ENCODE measurements at regions not wholly inside any gene's neighbourhood (a gene's known extent, or its start where the extent isn't known, plus 50 kb on each side); places are given as distances from the start of the nearest gene placed in this dataset.

GRCh38 chr5:136768457-136768856 lies 403.1 kb upstream of the TRPC7 start:
- no peak for DNase-seq
- Histone ChIP-seq H3K36me3 (ENCODE audit: control insufficient read depth, insufficient read depth, low read length) (no peaks in the 10 kb centered on the region), H4K91ac (ENCODE audit: insufficient read depth, low read depth, low read length) (no peak overlapping the region), H3K4me1 (ENCODE audit: control insufficient read depth, insufficient read depth, low read length) (no peaks in the 10 kb centered on the region), H2AK5ac (ENCODE audit: low read depth, low read length) (no peak overlapping the region), H2AK9ac (replicated peaks; ENCODE audit: low read depth, low read length, poor library complexity) (no peak overlapping the region), H2BK5ac (ENCODE audit: low read depth, low read length, poor library complexity, severe bottlenecking) (no peak overlapping the region), H3K14ac (replicated peaks; ENCODE audit: low read depth, low read length) (no peak overlapping the region), H3K9ac (ENCODE audit: low read depth, low read length) (no peak overlapping the region), H3K27ac (ENCODE audit: insufficient read depth, low read length) (no peak overlapping the region), H3K4me2 (ENCODE audit: low read depth, low read length) (no peak overlapping the region), H3K79me1 (ENCODE audit: low read depth in 1 of 2, low read length in 2 of 2) (no peaks in the 10 kb centered on the region), H2BK20ac (ENCODE audit: low read depth, low read length) (no peak overlapping the region), H3K9me1 (ENCODE audit: insufficient read depth, low read length) (no peaks in the 10 kb centered on the region), H4K8ac (ENCODE audit: low read depth in 2 of 2, low read length in 2 of 2) (no peak overlapping the region), H2AFZ (replicated peaks; ENCODE audit: low read length, poor library complexity) (no peak overlapping the region), H3K9me3 (ENCODE audit: control insufficient read depth, insufficient read depth, low read length) (peaks cover 2% of the 10 kb centered on the region; the same call in 1 of the 2 replicates), H2BK120ac (ENCODE audit: low read depth, low read length) (no peak overlapping the region), H3K23ac (ENCODE audit: low read depth, low read length) (no peak overlapping the region), H4K5ac (ENCODE audit: low read depth, low read length) (no peak overlapping the region), H3K4me3 (ENCODE audit: insufficient read depth, low read depth, low read length) (no peak overlapping the region), H3K4ac (ENCODE audit: low read depth, low read length) (no peak overlapping the region), H3K56ac (ENCODE audit: extremely low read depth, insufficient read depth, low read length) (no peak overlapping the region), H3K27me3 (ENCODE audit: control insufficient read depth, insufficient read depth, low read length) (no peaks in the 10 kb centered on the region), H3K18ac (ENCODE audit: low read depth, low read length) (no peak overlapping the region), H2BK15ac (ENCODE audit: low read depth, low read length) (no peak overlapping the region), H4K20me1 (ENCODE audit: insufficient read depth, low read length) (no peaks in the 10 kb centered on the region)
- intact Hi-C loops (cut with micrococcal nuclease) (no loop called here), dilution Hi-C loops (cut with HindIII; ENCODE audit: low sequenced_read_pairs, unreplicated experiment) (no loop called here), in situ Hi-C loops (cut with MboI; ENCODE audit: low sequenced_read_pairs) (loop anchor here (10.0 kb wide), 1 partner anchor 524 kb away; no protein-coding TSS in a partner anchor)
- no TSS peak for BruUV-seq (replicated peaks)
- ChIA-PET CTCF (interaction anchor here (1.3 kb wide), 1 partner anchor 519 kb away, joined by 4 read pairs; no protein-coding TSS in a partner anchor), POLR2A (ENCODE audit: unreplicated experiment) (no interaction called here)
- no peak for TF ChIP-seq NFE2L2 (IDR thresholded peaks at IDR 0.05; ENCODE audit: low read depth, low read length)
- TF ChIP-seq CEBPB (IDR thresholded peaks at IDR 0.05; ENCODE audit: low read depth, low read length) = no peak
- no peak for TF ChIP-seq ELK1 (IDR thresholded peaks at IDR 0.05; ENCODE audit: borderline replicate concordance, low read depth, low read length)
- no peak for TF ChIP-seq MAFK (IDR thresholded peaks at IDR 0.05; ENCODE audit: low read depth, low read length)
- 84% methylated on average over 2 of the region's 4 CpGs; no CpG with 5 or more reads in 1 of the 2 experiments for WGBS, 2 experiments (ENCODE audit: extremely low coverage in 2 of 2, insufficient read length in 1 of 2)
- ATAC-seq (ENCODE audit: low read depth) = no peak

Measured in IMR-90 (cell line).